GM12875 (cell line): ENCODE measurements at regions not wholly inside any gene's neighbourhood (a gene's known extent, or its start where the extent isn't known, plus 50 kb on each side); places are given as distances from the start of the nearest gene placed in this dataset.
"Not testable (repeated sequence)": the region's sequence is repeated elsewhere in the genome, so short reads cannot be mapped to it uniquely, and the experiment has no call there.

ENCODE experiments used
- H3K4me3 ChIP-seq: one replicate; pipeline ENCODE4 v1.5.1; 2011; ENCODE audit warnings: low read depth, low read length, control low read depth
- TF ChIP-seq, protein P1 (sequence below): IDR thresholded peaks from 2 replicates; pipeline ENCODE4 v1.5.1; 2011; ENCODE audit warnings: low read depth, mild to moderate bottlenecking, control low read depth, inconsistent platforms, low read length, moderate library complexity, borderline replicate concordance; ENCODE audit not compliant: insufficient read depth

DNA sequence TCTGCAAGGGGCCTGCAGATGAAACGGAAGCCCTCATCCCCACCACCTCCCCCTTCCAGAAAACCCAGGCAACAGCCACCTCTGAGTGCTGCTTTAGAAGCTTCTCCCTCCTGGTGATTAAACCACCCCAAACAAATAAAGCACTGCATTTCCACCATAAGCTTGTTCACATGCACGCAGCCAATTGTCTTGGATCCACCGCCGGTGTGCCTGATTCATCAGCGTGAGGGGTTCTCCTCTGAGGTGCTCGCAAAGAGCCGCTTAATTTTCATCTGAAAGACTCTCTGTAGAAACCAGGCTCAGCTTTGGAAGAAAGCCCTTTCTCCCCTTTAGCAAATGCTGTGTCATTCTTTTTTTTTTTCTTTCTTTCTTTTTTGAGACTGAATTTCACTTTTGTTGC, 155.2 kb upstream of the EEF2KMT start:
- TF ChIP-seq, protein P1, sequence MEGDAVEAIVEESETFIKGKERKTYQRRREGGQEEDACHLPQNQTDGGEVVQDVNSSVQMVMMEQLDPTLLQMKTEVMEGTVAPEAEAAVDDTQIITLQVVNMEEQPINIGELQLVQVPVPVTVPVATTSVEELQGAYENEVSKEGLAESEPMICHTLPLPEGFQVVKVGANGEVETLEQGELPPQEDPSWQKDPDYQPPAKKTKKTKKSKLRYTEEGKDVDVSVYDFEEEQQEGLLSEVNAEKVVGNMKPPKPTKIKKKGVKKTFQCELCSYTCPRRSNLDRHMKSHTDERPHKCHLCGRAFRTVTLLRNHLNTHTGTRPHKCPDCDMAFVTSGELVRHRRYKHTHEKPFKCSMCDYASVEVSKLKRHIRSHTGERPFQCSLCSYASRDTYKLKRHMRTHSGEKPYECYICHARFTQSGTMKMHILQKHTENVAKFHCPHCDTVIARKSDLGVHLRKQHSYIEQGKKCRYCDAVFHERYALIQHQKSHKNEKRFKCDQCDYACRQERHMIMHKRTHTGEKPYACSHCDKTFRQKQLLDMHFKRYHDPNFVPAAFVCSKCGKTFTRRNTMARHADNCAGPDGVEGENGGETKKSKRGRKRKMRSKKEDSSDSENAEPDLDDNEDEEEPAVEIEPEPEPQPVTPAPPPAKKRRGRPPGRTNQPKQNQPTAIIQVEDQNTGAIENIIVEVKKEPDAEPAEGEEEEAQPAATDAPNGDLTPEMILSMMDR = no peak
- H3K4me3 ChIP-seq = no peak overlapping the region

- not testable (repeated sequence) for H3K4me3 ChIP-seq
These were observed 149.8 kb upstream of the EEF2KMT start for GRCh38 chr16:5247403-5247802.

DNA sequence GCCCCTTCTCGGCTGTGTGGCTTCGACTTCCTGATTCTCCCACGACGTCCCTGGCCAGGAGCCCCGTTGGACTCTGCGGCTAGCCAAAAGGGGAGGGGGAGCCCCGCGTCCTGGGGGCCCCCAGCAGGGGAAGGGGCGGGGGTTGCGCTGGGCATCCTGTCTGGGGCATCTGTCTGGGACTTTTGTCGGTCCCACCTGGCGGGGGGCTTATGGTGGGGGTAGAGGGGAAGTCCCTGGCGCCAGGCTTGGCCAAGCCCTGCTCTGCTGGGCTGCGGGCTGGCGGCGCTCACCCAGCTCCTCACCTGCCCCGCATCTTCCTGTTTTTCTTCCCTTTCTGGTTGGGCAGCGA, 142.7 kb upstream of the EEF2KMT start:
- H3K4me3 ChIP-seq = not testable (repeated sequence)

- not testable (repeated sequence) for H3K4me3 ChIP-seq
These were observed 142.1 kb upstream of the EEF2KMT start for GRCh38 chr16:5239472-5240277.

DNA sequence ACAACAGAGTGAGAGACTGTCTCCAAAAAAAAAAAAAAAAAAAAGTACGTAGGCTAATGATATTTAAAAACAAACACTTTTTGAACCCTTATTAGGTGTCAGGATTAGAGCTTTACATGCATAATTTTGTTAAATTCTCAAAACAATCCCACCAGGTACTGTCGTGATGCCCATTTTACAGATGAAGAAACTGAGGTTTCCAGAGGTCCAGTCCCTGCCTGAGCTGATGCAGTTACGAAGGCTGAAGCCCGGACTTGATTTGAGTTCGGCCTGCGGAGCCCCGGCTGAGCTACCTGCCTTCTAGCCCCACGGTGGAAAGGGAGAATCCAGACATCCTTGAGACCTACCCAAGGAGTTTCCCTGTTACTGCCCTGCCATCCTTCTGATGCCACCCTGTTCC, 137.5 kb upstream of the EEF2KMT start:
- no peak overlapping the region for H3K4me3 ChIP-seq
- TF ChIP-seq, protein P1 = no peak

More at GRCh38 chr16:5239472-5240277, 142.1 kb upstream of the EEF2KMT start:
- TF ChIP-seq, protein P1 = peak; percentile 67

GRCh38 chr16:5234295-5235050, 136.9 kb upstream of the EEF2KMT start:
- no peak overlapping the region for H3K4me3 ChIP-seq
- TF ChIP-seq, protein P1 = no peak

DNA sequence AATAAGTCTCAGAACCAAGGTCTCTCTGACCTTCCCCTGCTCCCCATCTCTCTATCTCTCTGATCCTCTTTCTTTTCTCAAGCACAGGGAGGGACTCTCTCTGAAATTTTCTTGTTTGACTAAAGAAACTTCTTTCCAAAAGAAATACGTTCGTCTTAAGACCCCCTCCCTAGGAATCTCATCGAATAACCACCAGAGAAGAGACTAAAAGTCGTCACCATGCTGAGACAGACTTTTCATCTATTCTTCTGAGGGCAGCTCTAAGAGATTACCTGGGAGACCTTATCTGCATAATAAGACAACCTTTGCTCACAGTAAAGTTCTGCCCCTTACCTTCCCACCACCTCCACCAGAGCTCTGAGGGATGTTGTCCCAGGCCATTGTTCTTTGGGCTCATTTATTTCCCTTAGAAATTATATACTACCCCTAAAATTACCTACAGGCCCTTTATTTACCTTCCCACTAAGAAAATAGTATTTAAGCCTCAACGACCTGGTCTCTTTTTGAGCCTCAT, 133.7 kb upstream of the EEF2KMT start:
- TF ChIP-seq, protein P1 = no peak
- H3K4me3 ChIP-seq = no peak overlapping the region

DNA sequence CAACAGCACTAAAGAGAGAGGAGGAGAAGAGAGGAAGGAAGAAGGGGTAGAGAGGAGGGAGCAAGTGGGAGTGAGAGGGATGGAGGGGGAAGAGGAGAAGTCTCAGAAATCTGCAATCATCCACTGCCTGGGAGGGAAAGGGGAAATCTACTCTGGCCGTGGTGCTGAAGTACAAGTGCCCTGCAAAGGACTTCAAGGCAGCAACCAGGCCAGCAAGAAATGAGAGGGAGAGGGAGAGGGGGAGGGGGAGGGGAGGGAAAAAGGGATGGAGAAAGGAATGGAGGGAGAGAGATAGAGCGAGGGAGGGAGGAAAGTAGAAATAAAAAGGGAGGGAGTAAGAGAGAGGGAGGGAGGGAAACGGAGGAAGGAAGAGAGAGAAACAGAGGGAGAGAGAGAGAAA, 130.8 kb upstream of the EEF2KMT start:
- TF ChIP-seq, protein P1 = no peak
- no peak overlapping the region for H3K4me3 ChIP-seq
